ENCODE measurements at regions not wholly inside any gene's neighbourhood (a gene's known extent, or its start where the extent isn't known, plus 50 kb on each side); places are given as distances from the start of the nearest gene placed in this dataset.

DNA sequence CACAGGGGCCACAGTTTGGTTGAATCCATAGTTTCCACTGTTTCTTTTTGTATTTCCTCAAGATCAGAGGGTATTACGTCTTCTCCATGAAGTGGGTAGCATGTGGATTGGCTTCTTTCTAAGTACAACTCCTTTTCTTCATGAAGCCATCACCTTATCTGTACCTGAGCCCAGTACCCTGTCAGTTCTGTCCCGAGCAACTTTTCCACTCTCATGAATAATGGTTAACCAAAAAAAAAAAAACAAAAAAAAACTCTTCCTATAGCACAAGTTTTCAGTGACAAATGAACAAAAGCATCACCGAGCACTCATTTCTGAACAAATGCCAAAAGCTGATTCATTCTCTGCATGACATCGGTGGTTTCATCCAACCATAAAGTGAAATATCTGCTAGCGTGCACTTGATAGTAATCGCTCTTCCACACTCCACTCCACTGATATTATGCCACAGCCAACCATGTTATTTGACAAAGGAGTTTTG is 53.0 kb upstream of the CCDC150 start:
- peak in 1 of 4 experiments; percentile 2 for DNase-seq (ENCODE audit: extremely low read depth in 1 of 4, low spot score in 3 of 4)
- Histone ChIP-seq H3K27me3 (ENCODE audit: control insufficient read depth in 2 of 2, insufficient read depth in 2 of 2, low read length in 2 of 2) (peaks cover 0 to 6% of the 10 kb centered on the region in 2 experiments; a peak in 2 of 5 replicates), H3K9me3 (replicated peaks; ENCODE audit: control insufficient read depth, insufficient read depth, low read depth, low read length) (no peaks in the 10 kb centered on the region), H3K9me1 (ENCODE audit: control insufficient read depth, insufficient read depth, low read length) (no peaks in the 10 kb centered on the region), H3K4me2 (ENCODE audit: insufficient read depth, low read length) (no peak overlapping the region), H3K4me1 (replicated peaks in 1 of 2; ENCODE audit: control insufficient read depth in 2 of 2, insufficient read depth in 2 of 2, low read length in 2 of 2) (no peaks in the 10 kb centered on the region), H3K27ac (ENCODE audit: extremely low read depth, low read depth, low read length) (no peak overlapping the region), H2AFZ (ENCODE audit: low read depth, low read length) (no peak overlapping the region), H3K9ac (ENCODE audit: insufficient read depth in 1 of 2, low read depth in 2 of 2, low read length in 2 of 2) (no peak overlapping the region), H3K79me2 (ENCODE audit: control insufficient read depth, insufficient read depth, low read length) (no peaks in the 10 kb centered on the region), H3K36me3 (ENCODE audit: control insufficient read depth, insufficient read depth, low read length) (no peaks in the 10 kb centered on the region), H4K20me1 (replicated peaks; ENCODE audit: control insufficient read depth, insufficient read depth, low read length) (no peaks in the 10 kb centered on the region), H3K4me3 (no peak overlapping the region)
- WGBS (ENCODE audit: insufficient coverage, low coverage, missing lambda C conversion rate) = 0% methylated on average over 6 of the region's 6 CpGs
- POLR2A ChIA-PET = no interaction called here
- BruUV-seq (replicated peaks) = no TSS peak
- CTCF ChIA-PET (ENCODE audit: low intra/inter-chr PET ratio) = no interaction called here
- in situ Hi-C loops (cut with MboI) (no loop called here), intact Hi-C loops (cut with micrococcal nuclease) (no loop called here)
- no peak for TF ChIP-seq THAP12 (CRISPR knock-in tag; IDR thresholded peaks at IDR 0.05)
- TF ChIP-seq FOSL1 (tag; conservative IDR thresholded peaks at IDR 0.05) = peak; percentile 49
- peak; percentile 44 for TF ChIP-seq NFIC (IDR thresholded peaks at IDR 0.05)
- ATAC-seq = no peak
- FAIRE-seq = no peak

DNA sequence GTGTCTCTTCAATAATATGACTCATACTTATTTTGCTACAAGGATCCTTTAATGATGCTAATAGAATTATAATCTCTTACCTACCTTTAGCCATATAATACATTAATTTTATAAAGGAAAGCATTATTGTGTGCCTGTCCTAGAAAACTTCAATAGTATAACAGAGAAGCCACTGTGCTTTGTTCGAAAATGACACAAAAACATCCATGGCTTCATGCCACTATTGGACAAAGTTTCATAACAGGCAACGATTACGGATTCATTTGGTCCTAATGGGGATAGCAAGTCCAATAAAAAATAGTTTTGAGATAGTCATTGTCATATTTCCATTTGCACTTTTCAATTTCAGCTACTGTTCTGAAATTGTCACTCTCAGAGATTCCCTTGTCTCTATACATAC is 52.5 kb upstream of the CCDC150 start:
- H3K4me3 ChIP-seq = no peak overlapping the region
- H3K4me2 ChIP-seq (ENCODE audit: insufficient read depth, low read length) = no peak overlapping the region
- WGBS (ENCODE audit: insufficient coverage, low coverage, missing lambda C conversion rate) = 2% methylated on average over 3 of the region's 3 CpGs
- DNase-seq (ENCODE audit: extremely low read depth in 1 of 4, low spot score in 3 of 4) (no peak), ATAC-seq (no peak), FAIRE-seq (no peak)
- H3K36me3 ChIP-seq (ENCODE audit: control insufficient read depth, insufficient read depth, low read length) = no peaks in the 10 kb centered on the region
- no peaks in the 10 kb centered on the region for H3K4me1 ChIP-seq (replicated peaks in 1 of 2; ENCODE audit: control insufficient read depth in 2 of 2, insufficient read depth in 2 of 2, low read length in 2 of 2)
- no peaks in the 10 kb centered on the region for H3K79me2 ChIP-seq (ENCODE audit: control insufficient read depth, insufficient read depth, low read length)
- intact Hi-C loops (cut with micrococcal nuclease) (no loop called here), in situ Hi-C loops (cut with MboI) (no loop called here)
- no peak overlapping the region for H3K9ac ChIP-seq (ENCODE audit: insufficient read depth in 1 of 2, low read depth in 2 of 2, low read length in 2 of 2)
- no peak overlapping the region for H2AFZ ChIP-seq (ENCODE audit: low read depth, low read length)
- CTCF ChIA-PET (ENCODE audit: low intra/inter-chr PET ratio) = no interaction called here
- no peak overlapping the region for H3K27ac ChIP-seq (ENCODE audit: extremely low read depth, low read depth, low read length)
- no peaks in the 10 kb centered on the region for H3K9me3 ChIP-seq (replicated peaks; ENCODE audit: control insufficient read depth, insufficient read depth, low read depth, low read length)
- no peaks in the 10 kb centered on the region for H3K9me1 ChIP-seq (ENCODE audit: control insufficient read depth, insufficient read depth, low read length)
- peaks cover 1 to 7% of the 10 kb centered on the region in 2 experiments; a peak in 3 of 5 replicates for H3K27me3 ChIP-seq (ENCODE audit: control insufficient read depth in 2 of 2, insufficient read depth in 2 of 2, low read length in 2 of 2)
- BruUV-seq (replicated peaks) = no TSS peak
- no peaks in the 10 kb centered on the region for H4K20me1 ChIP-seq (replicated peaks; ENCODE audit: control insufficient read depth, insufficient read depth, low read length)
- POLR2A ChIA-PET = no interaction called here
- TF ChIP-seq C11orf30 (IDR thresholded peaks at IDR 0.05; ENCODE audit: low read depth) = no peak
- no peak for TF ChIP-seq ZNF324 (CRISPR knock-in tag; IDR thresholded peaks at IDR 0.05)
- TF ChIP-seq MCM3 (IDR thresholded peaks at IDR 0.05) = no peak
- TF ChIP-seq KAT2B (IDR thresholded peaks at IDR 0.05; ENCODE audit: low read depth, low read length) = no peak
- TF ChIP-seq ZBTB43 (CRISPR knock-in tag; IDR thresholded peaks at IDR 0.05) = no peak
- TF ChIP-seq MBD1 (CRISPR knock-in tag; IDR thresholded peaks at IDR 0.05) = no peak
- TF ChIP-seq EGR1 (conservative IDR thresholded peaks at IDR 0.05) = no peak
